Gastrocnemius medialis (tissue), 4 donors: ENCODE measurements at regions not wholly inside any gene's neighbourhood (a gene's known extent, or its start where the extent isn't known, plus 50 kb on each side); places are given as distances from the start of the nearest gene placed in this dataset.

Experiments used
- ATAC-seq, 2 donors: fragments of 150-250 bp; one replicate each; pipeline ENCODE4 v1.9.1; 2016
- DNase-seq, 2 donors: peaks; one replicate each; pipeline ENCODE4 v3.0.0-alpha.2; 2019
- H3K27ac ChIP-seq, 4 donors: fragments of 200-600 bp; sonication (generic); 1 replicate in 1 of 4; 2 replicates in 3 of 4; pipeline ENCODE4 v1.5.1; 2016 to 2018; ENCODE audit warnings: mild to moderate bottlenecking in 2 of 4, moderate library complexity in 1 of 4
- H3K27me3 ChIP-seq, 3 donors: fragments of 200-600 bp; sonication (generic) in 2 of 3; 1 replicate in 1 of 3; 2 replicates in 2 of 3; pipeline versions ENCODE4 v1.5.1 to v1.6.0; 2016 to 2019; ENCODE audit warnings: mild to moderate bottlenecking in 1 of 3, moderate library complexity in 1 of 3
- H3K36me3 ChIP-seq, 2 donors: fragments of 200-600 bp; sonication (generic) in 1 of 2; one replicate each; pipeline ENCODE4 v1.5.1; 2017 to 2018
- H3K4me1 ChIP-seq, 2 donors: fragments of 200-600 bp; sonication (generic) in 1 of 2; one replicate each; pipeline ENCODE4 v1.5.1; 2016 to 2017; ENCODE audit warnings: mild to moderate bottlenecking in 2 of 2
- H3K4me3 ChIP-seq, 4 donors: fragments of 200-600 bp; sonication (generic) in 3 of 4; 1 replicate in 1 of 4; 2 replicates in 3 of 4; pipeline ENCODE4 v1.5.1; 2016 to 2019; ENCODE audit warnings: mild to moderate bottlenecking in 2 of 4
- H3K9me3 ChIP-seq, 3 donors: fragments of 200-600 bp; sonication (generic) in 2 of 3; 1 replicate in 1 of 3; 2 replicates in 2 of 3; pipeline ENCODE4 v1.5.1; 2016 to 2019
- POLR2A ChIP-seq, 2 donors: fragments of 450-650 bp; IDR thresholded peaks; one replicate each; pipeline ENCODE4 v1.6.1; 2017; ENCODE audit warnings: antibody characterized with exemption in 2 of 2, mild to moderate bottlenecking in 2 of 2, moderate library complexity in 2 of 2
- in situ Hi-C, 4 donors: fragments of 200-750 bp; cut with MboI; loops; one replicate each; pipeline versions ENCODE4 v1.15.0 to v1.8.0; 2017; ENCODE audit warnings: low sequenced_read_pairs in 4 of 4
- intact Hi-C: fragments of 100-400 bp; cut with DNase I; formaldehyde crosslinking; loops from one replicate; pipeline ENCODE4 v1.15.1; 2023; ENCODE audit warnings: low total_unique reads
- TF ChIP-seq, protein P1 (sequence below), 5 experiments: fragments of 450-650 bp in 3 of 5; fragments of 200-600 bp in 2 of 5; sonication (generic) in 2 of 5; IDR thresholded peaks in 4 of 5; conservative IDR thresholded peaks in 1 of 5; 1 replicate in 4 of 5; 2 replicates in 1 of 5; pipeline ENCODE4 v1.5.1; 2016 to 2019; ENCODE audit warnings: antibody characterized with exemption in 5 of 5, mild to moderate bottlenecking in 3 of 5, moderate library complexity in 3 of 5

- intact Hi-C loops, result no loop called here
- no peaks in the 10 kb centered on the region for H3K4me1 ChIP-seq
- H3K27me3 ChIP-seq, result no peaks in the 10 kb centered on the region
- no peaks in the 10 kb centered on the region for H3K36me3 ChIP-seq
- no peaks in the 10 kb centered on the region for H3K9me3 ChIP-seq
- H3K27ac ChIP-seq, result no peak overlapping the region
- DNase-seq, result no peak
- in situ Hi-C loops, result no loop called here
- ATAC-seq, result no peak
- TF ChIP-seq, protein P1, sequence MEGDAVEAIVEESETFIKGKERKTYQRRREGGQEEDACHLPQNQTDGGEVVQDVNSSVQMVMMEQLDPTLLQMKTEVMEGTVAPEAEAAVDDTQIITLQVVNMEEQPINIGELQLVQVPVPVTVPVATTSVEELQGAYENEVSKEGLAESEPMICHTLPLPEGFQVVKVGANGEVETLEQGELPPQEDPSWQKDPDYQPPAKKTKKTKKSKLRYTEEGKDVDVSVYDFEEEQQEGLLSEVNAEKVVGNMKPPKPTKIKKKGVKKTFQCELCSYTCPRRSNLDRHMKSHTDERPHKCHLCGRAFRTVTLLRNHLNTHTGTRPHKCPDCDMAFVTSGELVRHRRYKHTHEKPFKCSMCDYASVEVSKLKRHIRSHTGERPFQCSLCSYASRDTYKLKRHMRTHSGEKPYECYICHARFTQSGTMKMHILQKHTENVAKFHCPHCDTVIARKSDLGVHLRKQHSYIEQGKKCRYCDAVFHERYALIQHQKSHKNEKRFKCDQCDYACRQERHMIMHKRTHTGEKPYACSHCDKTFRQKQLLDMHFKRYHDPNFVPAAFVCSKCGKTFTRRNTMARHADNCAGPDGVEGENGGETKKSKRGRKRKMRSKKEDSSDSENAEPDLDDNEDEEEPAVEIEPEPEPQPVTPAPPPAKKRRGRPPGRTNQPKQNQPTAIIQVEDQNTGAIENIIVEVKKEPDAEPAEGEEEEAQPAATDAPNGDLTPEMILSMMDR (IDR thresholded peaks at IDR 0.05 in 4 of 5, conservative IDR thresholded peaks at IDR 0.05 in 1 of 5), result no peak
- TF ChIP-seq POLR2A (IDR thresholded peaks at IDR 0.05), result no peak
- no peak overlapping the region for H3K4me3 ChIP-seq
Observed at GRCh38 chr7:96539471-96539870, 170.2 kb downstream of the SEM1 start.

- Histone ChIP-seq H3K27me3 (no peaks in the 10 kb centered on the region), H3K27ac (no peak overlapping the region), H3K4me1 (no peaks in the 10 kb centered on the region), H3K4me3 (no peak overlapping the region), H3K9me3 (no peaks in the 10 kb centered on the region), H3K36me3 (no peaks in the 10 kb centered on the region)
- intact Hi-C loops, result no loop called here
- no peak for TF ChIP-seq POLR2A (IDR thresholded peaks at IDR 0.05)
- TF ChIP-seq, protein P1 (IDR thresholded peaks at IDR 0.05 in 4 of 5, conservative IDR thresholded peaks at IDR 0.05 in 1 of 5), result no peak
- ATAC-seq (no peak), DNase-seq (no peak)
- in situ Hi-C loops, result no loop called here
Observed at GRCh38 chr7:96538632-96539031, 171.0 kb downstream of the SEM1 start.

- Histone ChIP-seq H3K27me3 (no peaks in the 10 kb centered on the region), H3K36me3 (no peaks in the 10 kb centered on the region), H3K9me3 (no peaks in the 10 kb centered on the region), H3K4me1 (no peaks in the 10 kb centered on the region), H3K27ac (no peak overlapping the region), H3K4me3 (no peak overlapping the region)
- intact Hi-C loops (no loop called here), in situ Hi-C loops (no loop called here)
- no peak for TF ChIP-seq POLR2A (IDR thresholded peaks at IDR 0.05)
- TF ChIP-seq, protein P1 (IDR thresholded peaks at IDR 0.05 in 4 of 5, conservative IDR thresholded peaks at IDR 0.05 in 1 of 5), result no peak
- ATAC-seq (no peak), DNase-seq (no peak)
Observed at GRCh38 chr7:96534221-96534620, 175.4 kb downstream of the SEM1 start.

DNA sequence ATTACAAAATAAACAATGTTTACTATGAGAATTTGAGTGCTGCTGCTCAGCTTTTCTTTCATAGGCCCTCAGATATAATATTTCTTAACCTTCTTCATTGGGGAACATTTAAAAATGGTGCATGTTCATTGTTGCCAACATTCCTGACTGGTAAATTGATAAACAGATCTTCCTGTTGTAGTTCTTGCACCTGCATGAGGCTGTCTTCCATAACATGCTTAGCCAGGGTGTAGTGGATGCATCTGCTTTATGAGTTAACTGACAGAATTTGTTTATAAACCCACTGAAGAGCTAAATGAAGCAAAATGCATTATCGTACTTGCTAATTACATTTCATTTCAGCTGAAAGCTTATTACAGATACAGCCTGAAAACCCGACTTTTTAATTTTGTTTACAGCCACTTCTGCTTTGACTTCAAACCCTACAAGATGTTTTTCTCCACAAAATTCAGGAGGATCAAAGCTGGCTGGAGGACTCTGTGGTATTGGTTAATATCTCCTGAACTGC lies 177.2 kb downstream of the SEM1 start:
- DNase-seq (no peak), ATAC-seq (no peak)
- Histone ChIP-seq H3K4me1 (no peaks in the 10 kb centered on the region), H3K9me3 (no peaks in the 10 kb centered on the region), H3K27ac (no peak overlapping the region), H3K27me3 (no peaks in the 10 kb centered on the region), H3K4me3 (no peak overlapping the region), H3K36me3 (no peaks in the 10 kb centered on the region)
- intact Hi-C loops (no loop called here), in situ Hi-C loops (no loop called here)
- no peak for TF ChIP-seq POLR2A (IDR thresholded peaks at IDR 0.05)
- TF ChIP-seq, protein P1 (IDR thresholded peaks at IDR 0.05 in 4 of 5, conservative IDR thresholded peaks at IDR 0.05 in 1 of 5), result no peak

DNA sequence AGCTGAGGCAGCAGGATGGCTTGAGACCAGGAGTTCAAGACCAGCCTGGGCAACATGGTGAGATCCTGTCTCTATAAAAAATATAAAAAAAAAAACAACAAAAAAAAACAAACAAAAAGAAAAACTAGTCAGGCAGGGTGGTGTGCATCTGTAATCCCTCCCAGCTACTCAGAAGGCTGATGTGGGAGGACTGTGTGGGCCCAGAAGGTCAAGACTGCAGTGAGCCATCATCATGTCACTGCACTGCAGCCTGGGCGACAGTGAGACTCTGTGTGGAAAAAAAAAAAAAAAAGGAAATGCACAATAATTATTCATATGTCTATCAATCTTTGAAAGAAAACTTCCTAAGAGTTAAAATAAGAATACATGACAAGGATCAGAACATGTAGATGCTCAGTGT lies 178.3 kb downstream of the SEM1 start:
- Histone ChIP-seq H3K4me3 (no peak overlapping the region), H3K27ac (no peak overlapping the region), H3K27me3 (no peaks in the 10 kb centered on the region), H3K9me3 (no peaks in the 10 kb centered on the region), H3K4me1 (no peaks in the 10 kb centered on the region), H3K36me3 (no peaks in the 10 kb centered on the region)
- DNase-seq (no peak), ATAC-seq (no peak)
- TF ChIP-seq, protein P1 (IDR thresholded peaks at IDR 0.05 in 4 of 5, conservative IDR thresholded peaks at IDR 0.05 in 1 of 5), result no peak
- TF ChIP-seq POLR2A (IDR thresholded peaks at IDR 0.05), result no peak
- in situ Hi-C loops, result no loop called here
- intact Hi-C loops, result no loop called here
